22Rv1 (cell line): ENCODE measurements at regions not wholly inside any gene's neighbourhood (a gene's known extent, or its start where the extent isn't known, plus 50 kb on each side); places are given as distances from the start of the nearest gene placed in this dataset.

ENCODE experiments used
- CTCF ChIP-seq: fragments of 450-650 bp; IDR thresholded peaks from 2 replicates; pipeline ENCODE4 v1.5.1; 2017; ENCODE audit warnings: mild to moderate bottlenecking
- ZFX ChIP-seq: fragments of 450-650 bp; IDR thresholded peaks from 2 replicates; pipeline ENCODE4 v1.6.1; 2017; ENCODE audit warnings: antibody characterized with exemption, borderline replicate concordance

DNA sequence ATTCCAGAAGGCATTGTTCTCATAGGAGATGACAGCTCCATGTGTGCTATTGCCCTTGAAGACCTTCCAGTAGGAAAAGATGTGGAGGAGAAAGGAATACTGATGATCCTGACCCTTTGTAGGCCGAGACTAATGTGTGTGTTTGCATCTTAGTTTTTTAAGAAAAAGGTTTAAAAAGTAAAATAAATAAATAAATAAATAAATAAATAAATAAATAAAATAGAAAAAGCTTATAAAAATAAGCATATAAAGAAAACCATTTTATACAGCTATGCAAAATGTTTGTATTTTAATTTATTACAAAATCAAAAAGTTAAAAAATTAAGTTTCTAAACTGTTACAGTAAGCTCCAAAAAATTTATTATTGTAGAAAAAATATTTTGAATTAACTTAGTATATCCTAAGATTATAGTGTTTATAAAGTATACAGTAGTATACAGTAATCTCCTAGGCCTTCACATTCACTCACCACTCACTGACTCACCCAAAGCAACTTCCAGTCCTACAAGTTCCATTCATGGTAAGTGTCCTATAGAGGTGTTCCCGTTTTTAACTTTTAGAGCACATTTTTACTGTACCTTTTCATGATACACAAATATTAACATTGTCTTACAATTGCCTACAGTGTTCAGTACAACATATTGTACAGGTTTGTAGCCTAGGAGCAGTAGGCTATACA lies 435.2 kb upstream of the SEMA3A start:
- TF ChIP-seq CTCF (no peak), ZFX (no peak)
